AG04449 (cell line): ENCODE measurements at regions not wholly inside any gene's neighbourhood (a gene's known extent, or its start where the extent isn't known, plus 50 kb on each side); places are given as distances from the start of the nearest gene placed in this dataset.

Experiments used
- CTCF ChIA-PET: fragments of 350-600 bp; formaldehyde crosslinking; extraction: SDS; loops from one replicate; lab custom pipeline; 2021; ENCODE audit warnings: antibody characterized with exemption; lab: Yijun Ruan, JAX
- POLR2A ChIA-PET: fragments of 400-600, 350-600 bp; formaldehyde crosslinking; extraction: SDS; loops from one replicate; lab custom pipeline; 2020; ENCODE audit warnings: antibody characterized with exemption, inconsistent platforms; lab: Yijun Ruan, JAX
- DNase-seq: peaks from one replicate; pipeline ENCODE4 v3.0.0-alpha.2; 2010; ENCODE audit warnings: low read depth, low spot score
- H3K4me3 ChIP-seq: 2 replicates; pipeline ENCODE4 v1.5.1; 2011; ENCODE audit warnings: low read depth, mild to moderate bottlenecking, control low read depth, low read length
- CTCF ChIP-seq: IDR thresholded peaks from one replicate; pipeline ENCODE4 v1.5.1; 2011; ENCODE audit warnings: mild to moderate bottlenecking, moderate library complexity, low read length, control low read depth, inconsistent platforms; ENCODE audit not compliant: insufficient read depth; ENCODE audit errors: missing control alignments

- POLR2A ChIA-PET: interaction anchor here (0.6 to 0.7 kb wide), 2 partner anchors 114 to 201 kb away, joined by 3 read pairs; no protein-coding TSS in a partner anchor
- no peak for TF ChIP-seq CTCF
- CTCF ChIA-PET: interaction anchor here (0.8 to 1.3 kb wide), 2 partner anchors 145 to 668 kb away, joined by 3 to 4 read pairs; no protein-coding TSS in a partner anchor
- H3K4me3 ChIP-seq: no peak overlapping the region
- no peak for DNase-seq
Measured at GRCh38 chr2:217365656-217366055, 505.8 kb upstream of the TNP1 start.

- no peak for DNase-seq
- POLR2A ChIA-PET: no interaction called here
- CTCF ChIA-PET: interaction anchor here (1.2 to 2.4 kb wide), 5 partner anchors 10 to 682 kb away, joined by 3 to 5 read pairs (median 4); no protein-coding TSS in a partner anchor
- TF ChIP-seq CTCF: no peak
- no peak overlapping the region for H3K4me3 ChIP-seq
Measured at GRCh38 chr2:217364224-217364623, 504.4 kb upstream of the TNP1 start.

GRCh38 chr2:217363470-217363869 is 503.6 kb upstream of the TNP1 start:
- CTCF ChIA-PET: interaction anchor here (0.7 to 2.4 kb wide), 4 partner anchors 11 to 665 kb away, joined by 3 to 5 read pairs (median 4); no protein-coding TSS in a partner anchor

GRCh38 chr2:217362710-217363109 is 502.8 kb upstream of the TNP1 start:
- POLR2A ChIA-PET: no interaction called here
- DNase-seq: no peak
- no peak overlapping the region for H3K4me3 ChIP-seq
- CTCF ChIA-PET: interaction anchor here (1.8 to 2.4 kb wide), 2 partner anchors 14 to 149 kb away, joined by 4 to 5 read pairs; no protein-coding TSS in a partner anchor
- TF ChIP-seq CTCF: no peak

More at GRCh38 chr2:217363470-217363869, 503.6 kb upstream of the TNP1 start:
- no peak for TF ChIP-seq CTCF
- DNase-seq: no peak
- no peak overlapping the region for H3K4me3 ChIP-seq
- POLR2A ChIA-PET: no interaction called here

- DNase-seq: no peak
- ChIA-PET POLR2A (no interaction called here), CTCF (interaction anchor here (1.0 to 2.4 kb wide), 2 partner anchors 104 to 149 kb away, joined by 3 to 5 read pairs; no protein-coding TSS in a partner anchor)
- no peak overlapping the region for H3K4me3 ChIP-seq
- no peak for TF ChIP-seq CTCF
Measured at GRCh38 chr2:217362286-217362685, 502.4 kb upstream of the TNP1 start.

- DNase-seq: no peak
- ChIA-PET CTCF (interaction anchor here (1.0 to 2.3 kb wide), 4 partner anchors 10 to 352 kb away, joined by 3 to 12 read pairs (median 3); no protein-coding TSS in a partner anchor), POLR2A (interaction anchor here (0.6 to 1.6 kb wide), 2 partner anchors 32 to 309 kb away, joined by 3 read pairs; no protein-coding TSS in a partner anchor)
- no peak for TF ChIP-seq CTCF
- no peak overlapping the region for H3K4me3 ChIP-seq
Measured at GRCh38 chr2:217361483-217361880, 501.6 kb upstream of the TNP1 start.
